HL-60 (cell line): ENCODE measurements at regions not wholly inside any gene's neighbourhood (a gene's known extent, or its start where the extent isn't known, plus 50 kb on each side); places are given as distances from the start of the nearest gene placed in this dataset.

Source experiments
- DNase-seq, 2 experiments: peaks; one replicate each; pipeline ENCODE4 v3.0.0-alpha.2; 2010 to 2020; ENCODE audit warnings: low read depth in 1 of 2, low spot score in 1 of 2
- H3K27ac ChIP-seq: fragments of 250-450 bp; sonication (Bioruptor Pico); replicated peaks from 2 replicates; pipeline ENCODE4 v1.5.1; 2020; ENCODE audit warnings: mild to moderate bottlenecking, moderate library complexity
- H3K27me3 ChIP-seq: fragments of 250-450 bp; sonication (Bioruptor Pico); 2 replicates; pipeline ENCODE4 v1.5.1; 2021; ENCODE audit warnings: mild to moderate bottlenecking, moderate library complexity; ENCODE audit not compliant: insufficient read depth, poor library complexity, severe bottlenecking
- H3K4me3 ChIP-seq: replicated peaks from 2 replicates; pipeline ENCODE4 v1.5.1; 2011; ENCODE audit warnings: mild to moderate bottlenecking, control low read depth, low read length; ENCODE audit not compliant: insufficient read depth
- CTCF ChIP-seq: IDR thresholded peaks from one replicate; pipeline ENCODE4 v1.5.1; 2011; ENCODE audit warnings: low read length, control low read depth, inconsistent platforms; ENCODE audit not compliant: insufficient read depth
- GABPA ChIP-seq: IDR thresholded peaks from 2 replicates; pipeline ENCODE4 v1.6.1; 2012; ENCODE audit warnings: low read depth
- POLR2AphosphoS5 ChIP-seq: IDR thresholded peaks from 2 replicates; pipeline ENCODE4 v1.6.1; 2012; ENCODE audit warnings: low read depth
- REST ChIP-seq: IDR thresholded peaks from 2 replicates; pipeline ENCODE4 v1.6.1; 2012; ENCODE audit warnings: low read depth; ENCODE audit not compliant: insufficient replicate concordance
- SPI1 ChIP-seq: IDR thresholded peaks from 2 replicates; pipeline ENCODE4 v1.6.1; 2012; ENCODE audit warnings: low read depth, mild to moderate bottlenecking, borderline replicate concordance

- TF ChIP-seq GABPA (no peak), REST (no peak), POLR2AphosphoS5 (no peak), CTCF (no peak), SPI1 (no peak)
- Histone ChIP-seq H3K27ac (no peak overlapping the region), H3K4me3 (no peak overlapping the region), H3K27me3 (no peaks in the 10 kb centered on the region)
- no peak for DNase-seq
Measured at GRCh38 chr10:107481224-107481623, 316.7 kb upstream of the SORCS1 start.

GRCh38 chr10:107480781-107481180, 316.3 kb upstream of the SORCS1 start:
- Histone ChIP-seq H3K4me3 (no peak overlapping the region), H3K27me3 (no peaks in the 10 kb centered on the region), H3K27ac (no peak overlapping the region)
- DNase-seq, result no peak
- no peak for TF ChIP-seq GABPA
- no peak for TF ChIP-seq SPI1
- TF ChIP-seq REST, result no peak

- Histone ChIP-seq H3K27me3 (no peaks in the 10 kb centered on the region), H3K4me3 (no peak overlapping the region), H3K27ac (no peak overlapping the region)
- DNase-seq, result no peak
- TF ChIP-seq CTCF (no peak), POLR2AphosphoS5 (no peak), SPI1 (no peak), REST (no peak), GABPA (no peak)
Measured at GRCh38 chr10:107477266-107477665, 312.8 kb upstream of the SORCS1 start.

- no peak for DNase-seq
- Histone ChIP-seq H3K4me3 (no peak overlapping the region), H3K27ac (no peak overlapping the region), H3K27me3 (no peaks in the 10 kb centered on the region)
- TF ChIP-seq SPI1 (no peak), GABPA (no peak), POLR2AphosphoS5 (no peak), REST (no peak), CTCF (no peak)
Measured at GRCh38 chr10:107476408-107476807, 311.9 kb upstream of the SORCS1 start.
